ENCODE measurements at regions not wholly inside any gene's neighbourhood (a gene's known extent, or its start where the extent isn't known, plus 50 kb on each side); places are given as distances from the start of the nearest gene placed in this dataset.

DNA sequence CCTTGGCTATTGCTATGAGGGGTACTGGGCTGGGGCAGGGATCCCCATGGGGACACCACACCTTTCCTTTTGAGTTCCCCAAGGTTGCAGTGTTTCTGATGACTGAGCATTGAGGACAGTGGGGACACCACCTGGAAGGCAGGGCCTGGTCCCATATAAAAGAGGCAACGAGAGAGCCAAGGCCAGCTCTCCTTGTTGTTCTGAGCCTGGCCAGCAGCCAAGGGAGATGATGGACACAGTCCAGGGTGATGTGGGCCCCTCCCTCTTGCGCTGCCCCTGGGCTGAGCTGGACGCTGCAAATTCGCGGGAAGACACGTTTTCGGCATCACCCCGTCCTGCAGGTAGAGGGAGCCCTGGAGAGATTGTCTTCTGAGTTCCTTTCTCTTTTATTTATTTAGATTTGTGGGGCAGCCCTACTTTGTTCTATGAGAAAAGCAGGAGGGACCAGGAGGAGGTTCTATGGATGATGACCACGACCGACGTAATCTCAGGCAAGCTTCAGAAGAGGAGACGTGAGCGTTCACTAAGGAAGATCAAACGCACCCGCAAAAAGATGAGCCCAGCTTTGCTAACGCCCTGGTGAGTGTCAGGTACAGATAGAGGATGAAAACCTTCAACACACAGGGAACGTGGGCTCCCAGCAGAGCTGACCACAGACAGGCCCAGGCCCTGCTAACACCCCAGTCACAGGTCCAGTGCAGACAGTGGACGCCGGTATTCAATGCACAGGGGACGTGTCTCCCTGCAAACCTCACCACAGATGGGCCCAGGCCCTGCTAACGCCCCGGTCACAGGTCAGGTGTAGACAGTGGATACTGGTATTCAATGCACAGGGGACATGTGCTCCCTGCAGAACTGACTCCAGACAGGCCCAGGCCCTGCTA lies 97.4 kb downstream of the SHOX start:
- no peak for TF ChIP-seq SPI1 (IDR thresholded peaks at IDR 0.05; ENCODE audit: borderline replicate concordance, insufficient read depth, low read depth, low read length)
- TF ChIP-seq CREB1 (IDR thresholded peaks at IDR 0.05; ENCODE audit: low read depth): no peak
- TF ChIP-seq SMC3 (IDR thresholded peaks at IDR 0.05; ENCODE audit: borderline replicate concordance, low read length): no peak
- TF ChIP-seq, protein P1, sequence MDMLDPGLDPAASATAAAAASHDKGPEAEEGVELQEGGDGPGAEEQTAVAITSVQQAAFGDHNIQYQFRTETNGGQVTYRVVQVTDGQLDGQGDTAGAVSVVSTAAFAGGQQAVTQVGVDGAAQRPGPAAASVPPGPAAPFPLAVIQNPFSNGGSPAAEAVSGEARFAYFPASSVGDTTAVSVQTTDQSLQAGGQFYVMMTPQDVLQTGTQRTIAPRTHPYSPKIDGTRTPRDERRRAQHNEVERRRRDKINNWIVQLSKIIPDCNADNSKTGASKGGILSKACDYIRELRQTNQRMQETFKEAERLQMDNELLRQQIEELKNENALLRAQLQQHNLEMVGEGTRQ (IDR thresholded peaks at IDR 0.05; ENCODE audit: borderline replicate concordance, low read depth, low read length): no peak
- TF ChIP-seq, protein P2, sequence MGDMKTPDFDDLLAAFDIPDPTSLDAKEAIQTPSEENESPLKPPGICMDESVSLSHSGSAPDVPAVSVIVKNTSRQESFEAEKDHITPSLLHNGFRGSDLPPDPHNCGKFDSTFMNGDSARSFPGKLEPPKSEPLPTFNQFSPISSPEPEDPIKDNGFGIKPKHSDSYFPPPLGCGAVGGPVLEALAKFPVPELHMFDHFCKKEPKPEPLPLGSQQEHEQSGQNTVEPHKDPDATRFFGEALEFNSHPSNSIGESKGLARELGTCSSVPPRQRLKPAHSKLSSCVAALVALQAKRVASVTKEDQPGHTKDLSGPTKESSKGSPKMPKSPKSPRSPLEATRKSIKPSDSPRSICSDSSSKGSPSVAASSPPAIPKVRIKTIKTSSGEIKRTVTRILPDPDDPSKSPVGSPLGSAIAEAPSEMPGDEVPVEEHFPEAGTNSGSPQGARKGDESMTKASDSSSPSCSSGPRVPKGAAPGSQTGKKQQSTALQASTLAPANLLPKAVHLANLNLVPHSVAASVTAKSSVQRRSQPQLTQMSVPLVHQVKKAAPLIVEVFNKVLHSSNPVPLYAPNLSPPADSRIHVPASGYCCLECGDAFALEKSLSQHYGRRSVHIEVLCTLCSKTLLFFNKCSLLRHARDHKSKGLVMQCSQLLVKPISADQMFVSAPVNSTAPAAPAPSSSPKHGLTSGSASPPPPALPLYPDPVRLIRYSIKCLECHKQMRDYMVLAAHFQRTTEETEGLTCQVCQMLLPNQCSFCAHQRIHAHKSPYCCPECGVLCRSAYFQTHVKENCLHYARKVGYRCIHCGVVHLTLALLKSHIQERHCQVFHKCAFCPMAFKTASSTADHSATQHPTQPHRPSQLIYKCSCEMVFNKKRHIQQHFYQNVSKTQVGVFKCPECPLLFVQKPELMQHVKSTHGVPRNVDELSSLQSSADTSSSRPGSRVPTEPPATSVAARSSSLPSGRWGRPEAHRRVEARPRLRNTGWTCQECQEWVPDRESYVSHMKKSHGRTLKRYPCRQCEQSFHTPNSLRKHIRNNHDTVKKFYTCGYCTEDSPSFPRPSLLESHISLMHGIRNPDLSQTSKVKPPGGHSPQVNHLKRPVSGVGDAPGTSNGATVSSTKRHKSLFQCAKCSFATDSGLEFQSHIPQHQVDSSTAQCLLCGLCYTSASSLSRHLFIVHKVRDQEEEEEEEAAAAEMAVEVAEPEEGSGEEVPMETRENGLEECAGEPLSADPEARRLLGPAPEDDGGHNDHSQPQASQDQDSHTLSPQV (IDR thresholded peaks at IDR 0.05): no peak
- no peak for TF ChIP-seq CTCF (IDR thresholded peaks at IDR 0.05 in 2 of 3, conservative IDR thresholded peaks at IDR 0.05 in 1 of 3; ENCODE audit: control insufficient read depth in 2 of 3, extremely low read depth in 1 of 3, insufficient read depth in 1 of 3, low read depth in 3 of 3, low read length in 3 of 3)
- no peak for TF ChIP-seq ESRRA (IDR thresholded peaks at IDR 0.05; ENCODE audit: low read length)
- TF ChIP-seq NFIC (IDR thresholded peaks at IDR 0.05; ENCODE audit: low read depth, low read length): no peak
- TF ChIP-seq EGR1 (IDR thresholded peaks at IDR 0.05; ENCODE audit: borderline replicate concordance in 1 of 2, low read depth in 2 of 2, low read length in 2 of 2): no peak
